A673 (cell line): ENCODE measurements at regions not wholly inside any gene's neighbourhood (a gene's known extent, or its start where the extent isn't known, plus 50 kb on each side); places are given as distances from the start of the nearest gene placed in this dataset.

ENCODE experiments used
- EZH2 ChIP-seq: fragments of 200-600 bp; sonication (generic); IDR thresholded peaks from 2 replicates; pipeline ENCODE4 v1.6.1; 2017; ENCODE audit warnings: borderline replicate concordance, low read depth, mild to moderate bottlenecking, mixed read lengths, antibody characterized with exemption, low read length; ENCODE audit not compliant: poor library complexity, severe bottlenecking
- TF ChIP-seq, protein P1 (sequence below): fragments of 300-800, 200-600 bp; sonication (generic); conservative IDR thresholded peaks from 2 replicates; pipeline ENCODE4 v1.5.1; 2017; ENCODE audit warnings: low read depth, mild to moderate bottlenecking, antibody characterized with exemption, low read length, moderate library complexity, mixed read lengths

DNA sequence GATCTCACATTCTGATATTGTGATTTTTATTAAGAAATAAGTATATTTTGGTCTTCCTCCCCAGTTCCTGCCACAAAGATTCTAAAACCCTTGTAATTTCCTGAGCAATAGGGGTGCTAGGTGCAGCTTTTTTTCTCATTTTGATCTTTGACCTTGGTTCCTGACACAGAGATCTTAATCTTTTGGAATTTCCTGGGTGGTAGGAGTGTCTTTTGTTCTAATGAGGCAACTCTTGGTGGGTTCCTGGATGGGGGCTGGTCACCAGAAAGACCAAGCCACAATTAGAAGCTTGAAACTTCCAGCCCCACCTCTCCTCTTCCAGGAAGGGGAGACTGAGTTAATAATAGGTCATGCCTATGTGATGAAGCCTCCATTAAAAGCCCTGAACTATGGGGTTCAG lies 334.6 kb downstream of the FOXO1 start:
- TF ChIP-seq, protein P1, sequence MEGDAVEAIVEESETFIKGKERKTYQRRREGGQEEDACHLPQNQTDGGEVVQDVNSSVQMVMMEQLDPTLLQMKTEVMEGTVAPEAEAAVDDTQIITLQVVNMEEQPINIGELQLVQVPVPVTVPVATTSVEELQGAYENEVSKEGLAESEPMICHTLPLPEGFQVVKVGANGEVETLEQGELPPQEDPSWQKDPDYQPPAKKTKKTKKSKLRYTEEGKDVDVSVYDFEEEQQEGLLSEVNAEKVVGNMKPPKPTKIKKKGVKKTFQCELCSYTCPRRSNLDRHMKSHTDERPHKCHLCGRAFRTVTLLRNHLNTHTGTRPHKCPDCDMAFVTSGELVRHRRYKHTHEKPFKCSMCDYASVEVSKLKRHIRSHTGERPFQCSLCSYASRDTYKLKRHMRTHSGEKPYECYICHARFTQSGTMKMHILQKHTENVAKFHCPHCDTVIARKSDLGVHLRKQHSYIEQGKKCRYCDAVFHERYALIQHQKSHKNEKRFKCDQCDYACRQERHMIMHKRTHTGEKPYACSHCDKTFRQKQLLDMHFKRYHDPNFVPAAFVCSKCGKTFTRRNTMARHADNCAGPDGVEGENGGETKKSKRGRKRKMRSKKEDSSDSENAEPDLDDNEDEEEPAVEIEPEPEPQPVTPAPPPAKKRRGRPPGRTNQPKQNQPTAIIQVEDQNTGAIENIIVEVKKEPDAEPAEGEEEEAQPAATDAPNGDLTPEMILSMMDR: no peak
- TF ChIP-seq EZH2: no peak
